ENCODE measurements at regions not wholly inside any gene's neighbourhood (a gene's known extent, or its start where the extent isn't known, plus 50 kb on each side); places are given as distances from the start of the nearest gene placed in this dataset.

- no peak for TF ChIP-seq CTCF (IDR thresholded peaks at IDR 0.05; ENCODE audit: low read depth, low read length, missing input control)
- no peak for TF ChIP-seq RAD21 (IDR thresholded peaks at IDR 0.05)
- no peak for TF ChIP-seq YY1 (IDR thresholded peaks at IDR 0.05)
- no peak for TF ChIP-seq REST (IDR thresholded peaks at IDR 0.05)
Measured at GRCh38 chrX:116863029-116863428, 400.3 kb upstream of the CT83 start.
